Stimulated activated CD4-positive, alpha-beta T cell treated with anti-CD3 and anti-CD28 coated beads, Interleukin-15, amount 100 ng/mL, for 1 hour (primary cell): ENCODE measurements at regions not wholly inside any gene's neighbourhood (a gene's known extent, or its start where the extent isn't known, plus 50 kb on each side); places are given as distances from the start of the nearest gene placed in this dataset.
"Not testable (repeated sequence)": the region's sequence is repeated elsewhere in the genome, so short reads cannot be mapped to it uniquely, and the experiment has no call there.

ENCODE experiments used
- DNase-seq, 2 donors: peaks; one replicate each; pipeline ENCODE4 v3.0.0-alpha.2; 2020; ENCODE audit warnings: low read depth in 1 of 2, low spot score in 1 of 2

DNA sequence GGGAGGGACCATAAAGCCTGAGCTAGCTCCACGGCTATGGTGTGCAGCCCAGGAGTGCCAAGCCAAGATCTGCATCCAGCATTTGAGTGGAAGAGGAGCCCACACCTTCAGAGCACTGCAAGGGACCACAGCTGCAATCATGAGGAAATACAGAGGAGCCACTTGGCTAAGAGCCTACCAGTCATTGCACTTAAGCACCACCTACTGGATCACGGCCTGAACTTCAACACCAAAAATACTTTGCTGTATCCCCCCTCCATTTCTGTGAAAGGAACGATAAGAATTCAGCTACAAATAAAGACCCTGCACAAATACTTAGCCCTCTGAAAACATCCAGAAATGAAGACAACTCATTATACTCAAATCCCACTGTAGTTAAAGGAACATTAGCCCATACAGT, 545.3 kb downstream of the TSN start:
- no peak for DNase-seq

DNA sequence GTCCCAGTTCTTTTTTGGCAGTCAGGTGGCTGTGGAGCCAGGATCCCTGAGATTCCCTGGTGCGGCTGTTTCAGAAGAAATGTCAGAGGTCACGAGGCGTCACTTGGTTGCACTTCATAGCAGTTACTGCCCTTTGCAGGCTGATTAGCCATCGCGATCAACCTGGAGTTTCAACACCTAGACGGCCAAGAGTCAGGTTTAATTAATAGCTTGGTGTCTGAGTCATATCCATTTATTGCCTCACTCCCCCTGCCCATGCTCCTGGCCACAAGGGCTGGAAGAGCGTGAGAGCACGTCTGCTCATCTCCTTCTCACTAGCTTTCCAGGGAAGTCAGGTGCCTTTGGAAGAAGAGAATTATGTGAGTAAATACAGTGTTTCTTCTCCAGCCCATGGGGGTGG, 552.3 kb downstream of the TSN start:
- no peak for DNase-seq

DNA sequence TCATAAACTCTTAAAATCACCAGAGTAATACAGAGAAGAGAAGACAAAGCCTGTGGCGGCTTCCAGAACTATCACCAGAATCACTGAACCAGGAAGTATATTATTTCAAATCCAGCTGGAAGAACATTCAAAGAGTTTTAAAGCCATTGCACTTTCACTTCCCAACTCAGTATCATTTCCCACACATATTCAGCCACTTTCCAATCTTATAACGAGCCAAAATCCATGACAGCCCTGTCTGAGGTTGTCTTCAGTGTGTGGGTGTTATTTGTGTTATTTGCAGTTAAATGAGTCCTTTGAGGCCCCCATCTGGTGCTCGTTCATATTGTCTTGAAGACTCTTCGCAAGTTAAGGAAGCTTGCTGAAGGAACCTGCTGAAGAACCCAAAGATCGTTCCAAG, 559.9 kb downstream of the TSN start:
- no peak for DNase-seq

DNA sequence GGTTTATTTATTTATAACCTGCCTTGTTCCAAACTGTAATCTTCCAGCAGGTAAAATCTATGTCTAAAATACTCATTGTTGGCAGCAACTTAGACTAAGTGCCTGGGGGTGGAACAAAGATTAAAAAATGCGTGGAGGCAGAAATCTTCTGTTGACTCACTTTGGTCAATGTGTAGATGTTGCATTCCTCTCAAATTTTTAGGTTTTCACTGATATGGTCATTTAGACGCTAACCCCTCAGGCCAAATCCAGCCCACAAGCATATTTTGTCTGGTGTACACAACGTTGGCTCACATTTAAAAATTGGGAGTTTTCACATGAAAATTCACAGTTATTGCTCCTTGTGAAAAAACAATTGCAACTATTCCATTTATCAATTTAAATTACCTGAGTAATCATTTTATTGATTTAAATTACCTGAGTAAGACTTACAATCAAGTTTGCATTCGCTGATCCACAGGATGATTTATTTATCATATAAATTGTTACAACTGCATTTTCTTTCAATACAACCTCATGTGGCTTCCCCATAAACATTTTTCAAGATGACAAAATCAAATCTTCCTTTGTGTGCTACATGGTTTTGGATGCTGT, 564.2 kb downstream of the TSN start:
- DNase-seq: no peak

DNA sequence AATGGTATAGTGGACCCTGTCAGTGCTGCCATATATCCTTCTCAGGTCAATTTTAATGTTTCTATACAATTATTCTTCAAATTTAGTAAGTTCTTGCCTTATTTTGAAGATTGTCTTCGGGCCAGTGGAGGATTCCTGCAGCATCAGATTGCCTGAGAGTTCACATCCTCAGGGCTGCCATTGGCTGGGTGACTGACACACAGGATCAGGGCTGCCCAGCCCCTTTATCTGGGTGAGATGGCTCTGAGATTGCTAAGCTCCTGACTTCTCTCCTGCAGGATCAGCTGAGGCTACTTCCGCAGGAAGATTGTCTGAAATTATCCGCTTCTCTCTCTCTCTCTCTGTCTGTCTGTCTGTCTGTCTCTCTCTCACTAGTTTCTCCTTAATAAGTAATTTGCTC, 567.4 kb downstream of the TSN start:
- no peak for DNase-seq

DNA sequence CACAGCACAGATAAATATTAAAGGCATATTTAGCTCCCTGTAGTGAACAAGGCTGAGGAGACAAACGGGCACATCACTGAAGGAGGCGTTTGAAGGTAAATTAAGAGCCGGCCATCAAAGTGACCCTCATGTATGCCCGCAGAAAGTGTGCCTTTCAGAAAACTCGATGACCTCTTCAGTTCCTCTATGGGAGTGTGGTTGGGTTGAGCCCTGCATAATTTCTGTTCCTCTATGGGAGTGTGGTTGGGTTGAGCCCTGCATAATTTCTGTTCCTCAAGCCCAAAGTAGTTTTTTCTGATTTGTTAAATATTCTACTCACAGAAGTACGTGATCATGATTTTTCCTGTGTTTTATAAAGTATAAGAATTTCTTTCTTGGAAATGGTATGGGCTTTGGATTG, 568.5 kb downstream of the TSN start:
- DNase-seq: no peak

DNA sequence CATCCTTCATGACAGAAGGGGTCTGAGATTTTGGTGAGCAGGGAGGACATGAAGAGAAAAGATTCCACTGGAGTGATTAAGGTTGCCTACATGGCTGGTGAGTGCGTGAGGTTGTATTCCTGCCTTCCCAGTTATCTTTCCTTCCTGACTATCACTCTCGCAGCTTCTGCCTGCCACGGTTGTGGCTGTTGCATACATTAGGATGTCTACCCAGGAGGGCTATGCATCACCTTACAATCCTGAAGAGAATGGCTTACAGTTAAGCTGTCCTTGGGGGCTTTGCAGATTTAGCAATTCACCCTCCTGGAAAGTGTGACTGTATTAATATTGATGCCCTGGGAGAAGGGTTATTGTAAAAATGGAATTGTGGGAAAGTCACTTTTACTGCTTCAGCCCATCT, 571.0 kb downstream of the TSN start:
- no peak for DNase-seq

DNA sequence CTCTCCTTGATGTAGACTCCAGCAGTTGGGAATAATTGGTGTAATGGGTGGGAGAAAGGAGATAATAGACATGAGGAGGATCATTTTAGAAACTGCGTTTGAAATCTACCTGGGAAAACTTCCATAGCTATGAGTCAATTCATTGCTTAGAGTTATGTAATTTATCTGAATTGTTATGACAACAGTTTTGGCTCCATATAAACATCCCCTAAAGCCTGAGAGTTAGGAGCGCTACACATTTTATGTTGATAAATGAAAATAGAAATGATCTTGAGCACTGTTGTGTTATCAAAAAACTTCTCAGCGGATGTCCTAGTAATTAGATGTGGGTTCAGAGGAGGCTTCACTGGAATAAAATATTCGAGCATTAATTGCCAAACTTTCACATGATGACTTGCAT, 573.4 kb downstream of the TSN start:
- DNase-seq: no peak

DNA sequence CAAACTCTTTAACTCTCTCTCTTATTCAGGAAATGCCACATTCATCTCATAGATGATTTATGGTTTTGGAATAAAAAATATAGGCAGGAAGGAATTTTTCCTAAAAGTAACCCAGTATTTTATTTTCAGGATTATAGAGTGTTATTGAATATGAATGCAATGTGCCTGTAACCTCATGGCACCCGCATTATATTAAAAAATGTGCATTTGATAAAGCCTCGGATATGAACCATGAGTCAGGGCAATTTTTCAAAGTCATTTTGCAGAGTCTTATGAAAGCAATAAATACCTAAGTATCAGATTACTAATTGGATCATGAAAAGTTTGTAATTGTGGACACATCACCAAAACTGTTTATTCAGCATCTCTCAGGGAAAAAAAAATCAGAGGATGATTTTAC, 573.8 kb downstream of the TSN start:
- no peak for DNase-seq

DNA sequence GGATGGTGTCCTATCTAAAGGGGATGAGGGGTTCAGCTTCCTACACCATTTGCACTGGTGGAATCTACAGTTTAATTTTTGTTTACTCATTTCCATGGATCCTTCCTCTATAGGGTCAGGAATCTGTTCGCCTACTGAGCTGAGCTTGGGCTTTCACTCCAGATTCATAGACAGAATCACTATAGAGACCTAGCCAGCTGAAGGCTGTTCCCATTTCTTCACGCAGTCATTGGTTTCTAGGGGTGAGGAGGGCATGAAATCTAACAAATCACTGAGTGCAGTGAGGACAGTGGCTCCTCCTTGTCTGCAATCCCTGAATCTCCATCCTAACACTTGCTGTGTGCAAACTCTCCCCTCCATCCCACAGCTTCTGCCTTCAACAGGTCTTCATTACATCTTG, 578.5 kb downstream of the TSN start:
- no peak for DNase-seq

DNA sequence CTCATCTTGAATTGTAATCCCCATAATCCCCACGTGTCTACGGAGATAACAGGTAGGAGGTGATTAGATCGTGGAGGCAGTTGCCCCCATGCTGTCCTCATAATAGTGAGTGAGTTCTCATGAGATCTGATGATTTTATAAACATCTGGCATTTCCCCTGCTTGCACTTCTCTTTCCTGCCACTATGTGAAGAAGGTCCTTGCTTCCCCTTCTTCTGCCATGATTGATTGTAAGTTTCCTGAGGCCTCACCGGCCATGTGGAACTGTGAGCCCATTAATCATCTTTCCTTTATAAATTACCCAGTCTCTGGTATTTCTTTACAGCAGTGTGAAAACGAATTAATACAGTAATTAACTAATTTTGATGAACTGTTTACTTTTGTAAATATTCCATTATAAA, 582.5 kb downstream of the TSN start:
- no peak for DNase-seq

DNA sequence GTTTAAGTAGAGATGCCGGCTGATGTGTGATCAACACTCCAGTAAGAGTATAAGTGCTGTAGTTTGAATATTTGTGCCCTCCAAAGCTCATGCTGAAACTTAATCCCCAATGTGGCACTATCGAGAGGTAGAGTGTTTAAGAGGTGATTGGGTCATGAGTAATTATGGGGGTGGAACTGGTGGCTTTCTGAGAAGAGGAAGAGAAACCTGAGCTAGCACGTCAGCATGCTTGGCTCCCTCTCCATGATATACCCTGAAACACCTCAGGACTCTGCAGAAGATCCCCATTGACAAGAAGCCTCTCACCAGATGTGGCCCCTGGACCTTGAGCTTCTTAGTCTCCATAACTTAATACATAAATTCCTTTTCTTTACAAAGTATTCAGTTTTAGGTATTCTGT, 584.8 kb downstream of the TSN start:
- DNase-seq: no peak

DNA sequence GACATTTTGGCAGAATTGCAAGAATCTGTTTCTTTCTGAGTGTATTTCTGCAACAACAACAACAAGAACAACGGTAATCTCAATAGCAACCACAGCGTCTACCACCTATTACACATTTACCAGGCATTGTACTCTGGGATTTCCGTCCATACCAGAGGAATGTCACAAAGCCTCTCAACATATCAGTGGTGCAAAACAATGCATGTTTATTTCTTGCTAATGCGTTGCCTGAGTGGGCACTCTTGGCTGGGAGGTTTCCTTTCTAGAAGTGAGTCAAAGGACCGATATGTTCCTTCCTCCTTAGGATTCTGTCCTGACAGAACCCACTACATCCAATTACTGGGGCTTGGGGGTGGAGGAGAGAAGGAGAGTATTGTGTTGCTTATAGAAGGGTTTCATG, 585.6 kb downstream of the TSN start:
- no peak for DNase-seq

DNA sequence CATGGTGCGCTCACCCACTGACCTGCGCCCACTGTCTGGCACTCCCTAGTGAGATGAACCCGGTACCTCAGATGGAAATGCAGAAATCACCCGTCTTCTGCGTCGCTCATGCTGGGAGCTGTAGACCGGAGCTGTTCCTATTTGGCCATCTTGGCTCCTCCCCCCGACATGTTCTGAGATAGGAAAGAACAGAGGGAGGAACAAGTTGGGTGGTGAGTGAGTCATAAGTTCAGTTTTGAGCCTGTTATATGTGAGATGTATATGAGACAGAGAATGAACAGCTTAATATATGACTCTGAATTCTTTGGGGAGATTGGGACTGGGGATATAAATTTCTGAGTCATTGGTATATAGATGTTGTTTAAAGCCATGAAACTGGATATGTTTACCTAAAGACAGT, 596.7 kb downstream of the TSN start:
- DNase-seq: not testable (repeated sequence)

DNA sequence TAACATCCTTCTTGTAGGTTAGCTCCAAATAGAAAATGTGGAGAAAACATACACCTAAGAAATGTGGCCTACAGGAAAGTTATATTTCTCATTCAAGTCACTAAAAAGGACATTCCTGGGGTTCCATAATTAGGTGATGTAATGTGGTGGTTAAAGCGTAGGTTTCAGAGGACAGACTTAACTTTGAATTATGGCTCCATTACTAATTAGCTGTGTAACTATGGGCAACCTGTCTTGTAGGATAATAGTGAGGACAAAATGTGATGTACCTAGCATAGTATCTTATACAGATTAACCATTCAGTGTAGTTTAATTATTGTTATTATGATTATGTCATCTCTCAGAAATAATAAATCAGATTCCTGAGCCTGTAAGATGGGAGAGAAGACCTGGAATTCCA, 602.5 kb downstream of the TSN start:
- no peak for DNase-seq

DNA sequence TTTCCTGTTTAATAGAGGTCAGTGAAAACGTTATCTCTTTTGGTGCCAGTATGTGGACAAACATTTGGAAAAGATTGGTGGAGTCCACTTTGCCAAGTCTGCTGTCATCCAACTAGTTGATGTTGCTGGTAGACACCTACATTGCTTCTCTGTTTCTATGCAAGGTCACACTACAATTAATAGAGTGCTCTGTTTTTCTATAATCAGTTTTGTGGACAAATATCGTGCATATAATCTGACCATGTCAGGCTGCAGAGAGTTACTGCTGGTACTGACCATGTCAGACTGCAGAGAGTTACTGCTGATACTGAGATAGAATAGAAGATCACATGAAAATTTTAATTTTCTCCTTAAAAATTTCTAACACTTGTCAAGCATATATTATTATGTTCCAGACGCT, 603.3 kb downstream of the TSN start:
- DNase-seq: no peak

DNA sequence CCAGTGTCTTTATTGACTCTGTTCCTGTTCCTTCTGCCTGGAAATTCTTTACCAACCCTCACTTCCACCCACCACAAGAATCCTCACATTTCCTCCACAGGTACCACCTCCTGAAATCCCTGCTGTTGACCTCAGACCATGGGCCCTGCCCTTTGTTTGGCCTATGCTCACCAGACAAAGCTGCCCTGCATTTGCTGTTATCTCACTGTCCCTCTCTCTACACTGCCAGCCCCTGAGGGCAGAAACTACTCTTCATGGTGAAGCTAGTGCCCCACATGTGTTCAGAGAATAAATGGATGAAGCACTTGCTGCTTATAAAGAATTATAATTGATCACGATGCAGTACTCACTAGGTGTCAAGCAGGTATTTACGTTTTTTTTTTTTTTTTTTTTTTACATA, 608.4 kb downstream of the TSN start:
- DNase-seq: no peak

DNA sequence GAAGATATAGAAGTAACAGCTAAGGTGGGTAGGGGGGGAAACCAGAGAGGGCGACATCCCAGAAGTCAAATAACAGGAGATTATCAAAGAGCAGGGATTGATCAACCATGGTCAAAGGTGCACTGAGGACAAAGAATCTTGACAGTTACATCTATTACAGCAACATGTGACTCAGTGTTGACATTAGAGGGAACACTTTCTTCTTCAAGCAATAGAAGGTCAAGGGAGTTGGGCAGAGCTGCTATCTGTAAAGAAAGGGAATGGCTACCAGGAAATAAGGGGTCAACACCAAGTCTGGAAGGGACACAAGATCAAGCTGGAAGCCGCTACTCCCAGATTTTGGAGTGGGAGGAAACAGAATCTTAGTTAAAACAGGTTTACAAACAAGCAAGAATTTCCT, 611.0 kb downstream of the TSN start:
- no peak for DNase-seq

DNA sequence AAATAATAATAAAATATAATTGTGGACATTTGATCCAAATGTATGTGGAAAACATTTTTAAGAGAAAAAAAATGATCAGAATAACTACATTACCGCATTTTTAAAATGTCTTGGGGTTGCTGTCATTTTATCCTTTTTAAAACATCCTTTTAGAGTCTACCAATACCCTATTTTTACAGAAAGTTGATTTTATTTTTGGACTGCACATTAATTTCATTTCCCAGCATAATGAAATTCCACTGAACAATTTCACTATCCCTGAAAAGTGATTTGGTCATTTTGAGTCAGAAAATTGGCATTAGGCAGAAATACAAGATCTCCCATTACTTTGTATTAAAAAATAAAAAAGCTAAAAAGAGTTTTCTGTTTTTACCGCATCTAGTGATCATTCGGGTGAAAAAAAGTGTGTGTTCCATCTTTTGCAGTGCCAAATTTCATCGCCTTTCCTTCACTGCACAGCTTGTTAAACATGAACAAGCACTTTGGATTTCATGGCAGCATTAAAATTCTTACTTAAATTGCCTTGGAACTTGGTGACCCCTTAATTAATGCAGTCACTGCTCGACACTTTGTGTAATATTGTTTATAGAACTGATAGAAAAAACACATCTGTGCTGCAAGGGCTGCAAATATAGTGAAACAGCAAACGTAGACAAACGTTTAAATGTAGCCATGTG, 611.7 kb downstream of the TSN start:
- no peak for DNase-seq

DNA sequence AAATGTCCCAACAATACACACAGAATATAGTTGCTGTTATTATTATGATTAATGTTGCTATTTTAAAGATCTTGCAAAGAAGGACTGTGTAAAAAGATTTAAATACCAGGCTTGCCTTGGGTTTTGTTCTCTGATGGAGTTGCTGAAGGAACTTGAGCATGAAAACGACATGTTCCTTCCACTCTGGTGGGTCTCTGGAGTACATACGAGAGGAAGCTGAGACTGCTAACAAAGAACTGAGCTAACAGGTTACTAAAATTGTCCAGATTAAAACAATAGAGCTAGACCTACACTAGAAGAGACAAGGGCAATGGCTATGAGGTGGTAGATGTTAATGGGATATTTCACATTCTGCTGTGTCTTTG, 612.2 kb downstream of the TSN start:
- DNase-seq: no peak

DNA sequence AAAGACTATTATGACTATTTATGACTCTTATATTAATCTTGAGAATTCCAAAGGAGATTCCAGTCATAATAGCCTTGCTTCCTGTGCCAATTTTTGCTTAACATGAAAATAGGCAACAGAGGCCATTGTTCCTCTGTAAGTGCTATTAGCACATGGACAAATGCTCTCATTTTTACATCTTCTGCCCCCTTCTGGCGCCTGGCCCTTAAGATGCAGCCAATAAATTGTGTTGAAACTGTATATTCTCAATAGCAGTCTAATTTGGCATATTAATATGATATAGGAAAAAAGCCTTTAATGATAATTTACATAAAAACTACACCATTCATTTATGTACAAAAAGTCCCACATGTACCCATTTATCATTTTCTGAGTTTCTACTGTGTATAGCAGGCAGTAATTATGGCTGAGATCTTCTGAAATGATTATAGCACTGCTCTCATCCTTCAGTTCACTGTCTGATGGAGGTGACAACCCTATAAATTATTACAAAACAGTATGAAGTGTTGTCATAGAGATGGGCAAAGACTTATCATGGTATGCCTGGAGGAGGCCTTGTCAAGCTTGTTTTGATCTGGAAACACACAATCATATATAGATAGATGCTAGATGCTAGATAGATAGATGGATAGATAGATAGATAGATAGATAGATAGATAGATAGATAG, 613.3 kb downstream of the TSN start:
- DNase-seq: no peak

DNA sequence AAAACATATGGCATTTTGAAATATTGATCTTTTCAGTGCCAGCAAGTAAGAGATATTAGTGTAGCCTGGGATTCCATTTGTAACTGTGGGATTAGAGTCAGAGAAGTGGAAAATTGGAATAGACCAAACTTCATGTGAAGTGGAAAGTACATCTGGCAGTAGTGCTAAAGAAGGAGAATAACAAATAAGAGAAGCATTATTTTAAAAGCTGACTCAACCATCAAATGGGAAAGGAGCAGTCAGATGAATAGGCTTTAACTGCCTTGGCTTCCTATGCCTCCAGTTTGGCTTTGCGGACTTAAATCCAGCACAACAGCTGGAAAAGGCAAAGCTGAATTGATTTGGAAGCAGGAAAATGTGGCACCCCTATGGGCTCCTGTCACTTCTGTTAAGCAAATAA, 623.1 kb downstream of the TSN start:
- DNase-seq: no peak

DNA sequence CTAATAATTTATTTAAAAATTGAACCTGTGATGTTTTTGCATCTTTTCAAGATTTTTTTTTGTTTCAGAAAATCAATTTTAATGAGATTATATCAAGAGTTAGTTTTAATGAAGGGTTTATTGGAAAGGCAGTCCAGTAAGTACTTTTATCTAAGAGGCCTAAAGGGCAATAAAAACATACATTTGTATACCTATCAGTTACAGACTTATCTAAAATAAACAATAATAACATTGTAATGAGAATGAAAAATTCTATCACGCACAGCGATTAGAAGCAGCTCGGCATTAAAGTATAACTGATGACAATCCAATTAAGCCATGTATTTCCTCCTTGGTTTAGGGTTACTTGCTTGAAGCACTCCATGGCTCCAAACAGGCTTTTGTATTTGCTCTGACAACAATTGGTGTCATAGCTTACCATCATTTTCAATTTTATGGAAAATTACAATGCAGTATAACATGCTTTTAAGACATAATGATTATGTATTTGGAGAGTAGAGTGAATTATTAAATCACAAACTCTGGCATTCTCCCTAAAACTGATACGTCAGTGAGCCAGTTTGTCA, 629.4 kb downstream of the TSN start:
- no peak for DNase-seq
